HG02840 (cell line): ENCODE measurements at regions not wholly inside any gene's neighbourhood (a gene's known extent, or its start where the extent isn't known, plus 50 kb on each side); places are given as distances from the start of the nearest gene placed in this dataset.
"Not testable (repeated sequence)": the region's sequence is repeated elsewhere in the genome, so short reads cannot be mapped to it uniquely, and the experiment has no call there.

ENCODE experiments used
- ATAC-seq: cut with Tn5 transposase; IDR thresholded peaks from one replicate; pipeline ENCODE4 v1.9.1; 2021; ENCODE audit warnings: mild to moderate bottlenecking, moderate library complexity, moderate number of reproducible peaks; ENCODE audit not compliant: unreplicated experiment, low FRiP score

DNA sequence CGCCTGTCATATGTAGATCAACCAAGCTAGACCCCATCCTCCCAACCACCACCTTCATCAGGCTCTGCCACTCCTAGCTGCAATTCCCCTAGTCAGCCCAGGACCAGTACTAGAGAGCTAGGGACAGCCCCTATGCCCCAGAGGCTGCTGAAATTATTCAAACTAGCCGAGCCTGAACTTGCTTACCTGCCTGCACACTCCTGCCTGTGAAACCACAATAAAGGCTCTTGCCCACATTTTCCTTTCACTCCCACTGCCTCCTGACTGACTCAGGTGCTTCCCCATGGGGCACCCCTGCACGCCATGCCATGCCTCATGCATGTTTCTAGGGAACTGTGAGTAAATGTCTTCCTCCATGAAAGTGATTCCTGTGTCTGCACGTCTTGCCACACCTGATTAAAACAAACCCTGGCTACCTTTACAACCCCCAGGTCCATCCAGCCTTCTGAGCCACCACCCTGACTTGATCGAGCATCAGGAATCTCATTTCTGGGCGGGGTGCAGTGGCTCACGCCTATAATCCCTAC, 66.5 kb upstream of the IER3 start:
- peak; percentile 73 for ATAC-seq

DNA sequence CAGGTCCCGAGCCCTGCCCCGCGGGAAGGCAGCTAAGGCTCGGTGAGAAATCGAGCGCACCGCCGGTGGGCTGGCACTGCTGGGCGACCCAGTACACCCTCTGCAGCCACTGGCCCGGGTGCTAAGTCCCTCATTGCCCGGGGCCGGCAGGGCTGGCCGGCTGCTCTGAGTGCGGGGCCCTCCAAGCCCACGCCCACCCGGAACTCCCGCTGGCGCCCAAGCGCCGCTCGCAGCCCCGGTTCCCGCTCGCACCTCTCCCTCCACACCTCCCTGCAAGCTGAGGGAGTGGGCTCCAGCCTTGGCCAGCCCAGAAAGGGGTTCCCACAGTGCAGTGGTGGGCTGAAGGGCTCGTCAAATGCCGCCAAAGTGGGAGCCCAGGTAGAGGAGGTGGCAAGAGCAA, 63.2 kb upstream of the IER3 start:
- not testable (repeated sequence) for ATAC-seq

DNA sequence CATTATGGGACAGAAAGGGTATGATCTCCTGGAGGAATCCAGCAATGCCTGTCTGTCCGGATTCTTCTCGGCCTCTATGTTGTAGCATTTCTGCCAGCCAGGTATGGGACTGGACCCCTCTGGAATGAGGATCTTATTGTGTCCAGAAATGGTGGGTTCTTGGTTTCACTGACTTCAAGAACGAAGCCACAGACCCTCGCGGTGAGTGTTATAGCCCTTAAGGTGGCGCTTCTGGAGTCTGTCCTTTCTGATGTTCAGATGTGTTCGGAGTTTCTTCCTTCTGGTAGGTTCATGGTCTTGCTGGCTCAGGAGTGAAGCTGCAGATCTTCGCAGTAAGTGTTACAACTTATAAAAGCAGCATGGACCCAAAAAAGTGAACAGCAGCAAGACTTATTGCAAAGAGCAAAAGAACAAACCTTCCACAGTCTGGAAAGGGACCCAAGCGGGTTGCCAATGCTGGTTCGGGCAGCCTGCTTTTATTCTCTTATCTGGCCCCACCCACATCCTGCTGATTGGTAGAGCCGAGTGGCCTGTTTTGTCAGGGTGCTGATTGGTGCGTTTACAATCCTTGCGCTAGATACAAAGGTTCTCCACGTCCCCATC, 62.3 kb upstream of the IER3 start:
- no peak for ATAC-seq

DNA sequence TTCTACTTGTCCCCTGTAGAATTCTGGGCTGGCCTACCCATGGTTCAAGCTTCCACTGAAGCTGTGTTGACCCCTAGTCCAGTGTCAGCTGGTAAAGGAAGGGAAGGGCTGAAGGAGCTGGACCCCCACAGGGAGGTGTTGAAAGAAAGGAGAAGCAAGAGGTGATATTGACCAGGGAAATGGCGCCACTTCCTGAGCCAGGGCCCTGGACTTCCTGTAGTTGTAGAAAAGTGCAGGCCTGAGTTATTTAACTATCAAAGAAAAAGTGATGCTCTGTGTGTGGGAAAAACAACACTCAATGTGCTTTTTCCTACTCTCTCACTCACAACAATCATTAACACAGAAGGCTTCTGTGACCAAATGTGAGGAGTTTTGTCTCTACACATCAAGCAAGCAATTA, 60.0 kb upstream of the IER3 start:
- ATAC-seq: no peak

DNA sequence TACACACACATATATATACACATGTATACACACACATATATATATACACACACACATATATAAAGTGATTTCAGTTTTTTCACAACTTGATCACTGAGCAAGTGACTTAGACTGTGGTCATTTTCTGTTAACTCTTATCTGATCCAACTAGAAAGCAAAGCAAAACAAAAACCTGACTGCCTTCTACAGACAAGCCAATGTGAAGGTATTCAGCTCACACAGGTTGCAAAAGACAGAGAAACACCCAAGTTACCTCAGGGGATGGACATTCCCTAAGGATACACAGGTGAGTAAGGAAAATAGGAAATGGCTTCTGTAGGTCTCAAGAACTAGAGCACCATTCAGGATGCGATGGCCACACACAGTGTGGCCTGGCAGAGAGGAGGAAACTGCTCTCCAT, 58.4 kb upstream of the IER3 start:
- no peak for ATAC-seq

DNA sequence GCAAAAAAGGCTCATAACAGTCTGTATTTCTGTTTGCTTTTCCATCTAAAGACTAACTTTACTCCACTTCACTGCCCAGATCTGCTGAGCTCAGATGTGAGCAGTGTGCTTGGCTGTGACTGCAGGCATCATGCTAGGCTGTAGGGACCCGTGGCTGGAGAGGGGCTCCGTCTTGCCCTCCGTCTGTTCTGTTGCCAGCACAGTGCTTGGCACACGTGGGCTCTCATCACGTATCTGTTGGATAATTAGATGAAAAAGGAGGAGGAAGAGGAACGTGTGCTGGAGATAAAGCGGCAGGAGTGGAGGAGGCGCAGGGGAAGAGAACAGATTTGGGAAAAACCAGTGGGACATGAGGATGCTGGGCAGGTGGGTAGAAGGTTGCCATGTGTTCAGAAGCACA, 57.6 kb upstream of the IER3 start:
- no peak for ATAC-seq

DNA sequence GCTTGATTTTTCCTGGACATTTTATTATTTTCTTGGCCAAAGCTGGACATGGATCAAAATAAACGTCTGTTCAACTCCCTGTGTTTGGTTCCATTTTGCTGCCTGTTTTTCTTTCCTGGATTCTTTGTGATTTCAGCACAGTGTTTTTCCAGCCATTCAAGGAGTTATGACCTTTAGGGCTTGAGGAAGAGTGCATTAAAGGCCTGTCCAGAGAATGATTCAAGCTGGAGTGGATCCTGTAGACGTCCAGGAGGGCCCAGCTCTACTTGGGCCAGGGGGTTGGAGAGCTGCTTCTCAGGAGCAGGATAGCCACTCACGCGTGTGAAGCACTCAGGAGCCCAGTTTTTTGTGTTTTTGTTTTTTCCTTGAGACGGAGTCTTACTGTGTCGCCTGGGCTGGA, 56.5 kb upstream of the IER3 start:
- ATAC-seq: no peak

DNA sequence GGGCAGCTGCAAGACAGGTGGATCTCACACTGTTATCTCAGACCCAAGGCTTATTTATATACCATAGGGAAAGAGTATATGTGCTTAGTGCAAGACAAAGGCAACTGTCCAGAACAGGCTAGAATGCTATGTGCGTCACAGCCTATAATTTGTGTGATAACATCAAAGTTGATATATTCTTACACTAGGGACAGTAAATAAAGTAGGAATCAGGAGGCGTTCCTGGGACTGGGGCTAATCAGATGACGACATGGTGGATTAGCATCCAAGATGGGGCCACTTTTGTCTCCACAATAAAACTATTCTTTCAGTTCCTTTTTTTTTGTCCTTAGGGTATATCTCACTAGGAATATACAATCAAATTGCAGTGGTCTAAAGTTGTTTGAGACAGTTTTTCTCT, 54.9 kb upstream of the IER3 start:
- ATAC-seq: no peak

DNA sequence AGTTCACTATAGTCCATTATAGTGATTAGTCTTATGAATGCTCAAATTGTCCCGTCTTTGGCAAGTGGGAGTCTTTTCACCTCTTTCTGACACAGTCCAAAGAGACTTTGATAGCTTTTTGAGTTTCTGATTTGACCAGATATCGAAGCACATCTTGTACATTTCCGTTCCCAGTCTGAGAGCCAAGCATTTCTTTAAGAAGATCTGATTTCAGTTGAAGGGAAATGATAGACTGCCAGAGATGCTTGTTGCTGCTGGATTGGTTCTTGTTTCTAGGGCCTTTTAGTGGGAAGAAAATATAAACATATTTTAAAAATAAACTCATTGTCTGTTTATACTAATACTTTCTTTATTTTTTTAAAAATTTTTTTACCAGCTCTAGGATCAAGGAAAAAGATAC, 54.1 kb upstream of the IER3 start:
- no peak for ATAC-seq

DNA sequence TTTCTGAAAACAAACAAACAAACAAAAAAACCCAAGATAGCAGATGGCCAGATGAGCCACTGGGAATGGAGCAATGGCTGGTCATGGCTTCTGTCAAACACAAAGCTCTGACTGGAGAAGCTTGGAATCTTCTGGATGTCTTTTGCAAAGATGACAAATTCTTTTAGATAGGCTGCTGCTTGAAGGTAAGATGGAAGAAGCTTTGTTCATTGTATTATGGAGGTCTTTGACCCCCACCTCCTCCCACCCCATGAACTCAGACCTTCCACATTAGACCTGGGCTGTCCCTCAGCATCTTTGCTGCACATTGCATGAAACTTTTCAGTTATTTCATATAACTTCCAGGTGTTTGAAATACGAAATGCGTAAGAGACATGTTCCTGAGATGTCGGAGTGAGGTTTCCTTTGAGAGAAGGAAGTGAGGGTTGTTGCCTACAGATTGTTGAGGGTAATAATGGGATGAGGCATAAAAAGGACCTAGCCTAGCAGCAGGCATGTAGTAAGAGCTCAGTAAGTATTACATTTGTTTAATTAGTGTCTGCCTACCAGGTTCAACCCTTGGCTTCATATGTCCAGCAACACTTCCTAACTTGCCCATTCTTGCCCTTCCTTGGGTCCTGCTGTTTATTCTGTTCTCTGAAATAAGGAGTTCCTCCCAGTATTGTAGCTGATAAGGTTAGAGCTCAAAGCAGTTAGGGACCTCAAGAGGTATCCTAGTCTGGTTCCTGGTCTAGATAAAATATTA, 51.4 kb upstream of the IER3 start:
- no peak for ATAC-seq
